ENCODE measurements at regions not wholly inside any gene's neighbourhood (a gene's known extent, or its start where the extent isn't known, plus 50 kb on each side); places are given as distances from the start of the nearest gene placed in this dataset.

DNA sequence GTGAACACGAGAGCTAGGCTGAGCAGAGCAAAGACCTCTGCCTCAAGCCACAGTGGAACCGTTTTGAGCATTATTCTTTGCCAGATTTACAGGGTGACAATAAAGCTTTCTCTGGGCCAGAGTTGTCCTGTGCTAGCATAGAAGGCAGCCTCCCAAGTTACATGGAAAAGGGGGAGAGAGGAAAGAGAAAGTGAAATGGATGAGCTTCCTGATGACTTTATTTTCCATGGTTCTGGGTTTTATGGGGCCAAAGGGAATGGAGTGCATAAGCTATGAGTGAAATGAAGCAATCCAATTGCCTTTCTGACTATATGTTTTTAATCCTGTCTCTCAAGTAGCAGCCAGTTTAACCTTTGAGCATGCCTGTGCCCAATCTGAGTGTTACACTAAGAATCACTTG is 428.4 kb downstream of the COG6 start:
- DNase-seq, result no peak

DNA sequence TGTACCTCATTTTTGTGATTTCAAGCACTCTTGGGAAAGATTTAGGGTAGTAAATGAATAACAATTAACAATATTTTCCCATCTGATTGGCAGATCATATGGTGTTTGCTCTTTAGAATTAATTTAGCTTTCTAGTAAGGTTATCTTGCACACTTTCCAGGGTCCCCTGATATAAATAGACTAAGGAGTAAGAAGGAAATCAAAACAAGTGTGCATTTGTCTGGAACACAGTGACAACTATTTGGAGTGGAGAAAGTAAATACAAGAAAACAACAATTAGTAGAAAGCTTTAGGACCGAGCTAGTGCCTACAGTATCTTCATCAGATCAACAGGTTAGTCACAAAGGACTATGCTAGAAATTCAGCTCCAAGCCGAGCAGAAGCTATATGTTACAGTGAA is 429.5 kb downstream of the COG6 start:
- no peak for DNase-seq

- no peak for DNase-seq
These were observed 431.9 kb downstream of the COG6 start for GRCh38 chr13:40087091-40088002.

DNA sequence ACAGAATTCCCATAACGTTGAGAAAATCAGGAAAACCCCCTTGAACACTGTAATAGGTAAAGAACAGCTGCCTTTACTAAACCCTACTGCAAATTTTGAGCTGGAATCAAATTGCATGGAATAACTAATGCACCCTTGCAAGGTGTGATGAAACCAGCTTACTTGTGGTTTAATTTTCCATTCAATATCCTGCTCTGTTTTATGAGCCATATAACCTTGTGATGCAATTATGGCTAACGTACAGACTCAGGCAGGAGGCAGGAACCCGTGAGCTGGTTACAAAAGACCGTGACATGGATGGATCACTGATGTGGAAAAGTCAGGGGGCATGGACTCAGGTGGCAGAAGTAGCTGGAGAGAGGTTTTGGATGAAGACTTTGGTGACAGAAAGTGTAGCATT is 438.6 kb downstream of the COG6 start:
- DNase-seq, result no peak

- DNase-seq, result no peak
These were observed 440.4 kb downstream of the COG6 start for GRCh38 chr13:40095695-40096356.

DNA sequence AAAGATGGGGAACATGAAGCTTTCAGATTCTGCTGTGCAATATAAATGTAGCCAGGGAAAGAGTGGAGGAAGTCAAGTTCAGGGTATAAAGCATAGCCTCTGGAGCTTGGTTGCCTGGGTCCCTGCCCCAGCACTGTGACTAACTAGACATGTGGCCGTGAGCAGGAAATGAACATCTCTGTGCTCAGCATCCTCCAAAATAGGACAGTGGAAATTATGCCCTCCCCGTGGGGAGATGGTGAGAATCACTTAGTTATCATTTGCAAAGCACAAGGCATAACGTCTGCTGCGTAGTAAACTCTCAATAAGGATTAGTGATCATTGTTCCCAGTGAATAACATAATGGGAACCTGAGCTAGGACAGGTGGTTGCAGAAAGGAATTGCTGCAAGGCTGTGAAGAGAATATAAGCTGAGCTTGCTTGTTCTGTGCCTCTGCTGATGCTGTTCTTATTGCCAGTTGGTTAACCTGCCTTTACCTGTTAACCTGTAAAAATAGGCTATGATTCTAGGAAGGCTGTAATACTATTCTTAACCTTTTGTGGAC is 441.0 kb downstream of the COG6 start:
- no peak for DNase-seq

- no peak for DNase-seq
These were observed 442.8 kb downstream of the COG6 start for GRCh38 chr13:40098246-40098645.

- DNase-seq, result no peak
These were observed 446.4 kb downstream of the COG6 start for GRCh38 chr13:40101708-40102359.

- no peak for DNase-seq
These were observed 446.9 kb downstream of the COG6 start for GRCh38 chr13:40102360-40102727.

DNA sequence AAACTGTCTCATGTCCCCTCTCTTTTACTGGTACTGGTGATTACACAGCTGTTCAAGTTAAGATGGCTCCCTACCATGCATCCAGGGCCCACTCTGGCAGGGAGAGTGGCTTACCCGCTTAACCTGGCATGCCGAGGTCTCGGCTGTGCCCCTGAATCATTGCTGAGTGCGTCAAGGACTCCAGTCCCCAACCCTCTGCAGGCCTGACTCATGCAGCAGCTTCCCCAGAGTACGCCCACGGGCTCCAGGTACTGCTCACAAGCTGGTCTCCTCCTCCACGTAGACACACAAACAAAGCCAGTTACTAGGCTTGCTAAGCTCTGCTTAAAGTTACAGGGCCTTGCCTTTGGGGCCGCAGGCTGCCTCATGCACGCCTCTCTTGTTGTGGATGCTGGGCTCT is 447.4 kb downstream of the COG6 start:
- DNase-seq, result no peak

DNA sequence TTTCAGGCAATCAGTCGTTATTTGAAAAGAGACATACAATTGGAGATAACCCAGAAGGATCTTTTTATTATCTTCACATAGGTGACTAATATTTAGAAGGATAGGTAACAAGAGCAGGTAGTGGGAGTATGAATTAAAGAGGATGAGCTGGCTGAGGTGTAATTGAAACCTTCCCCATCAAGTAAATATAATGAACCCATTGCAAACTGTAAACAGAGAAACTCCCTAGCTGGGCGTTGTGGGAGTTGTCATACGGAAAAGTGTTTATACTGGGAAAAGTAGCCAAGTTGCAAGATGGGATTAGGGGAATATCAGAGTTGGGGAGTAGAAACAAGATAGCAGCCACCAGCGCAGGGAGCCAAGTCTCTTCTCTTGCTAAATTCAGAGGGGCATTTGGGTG is 448.4 kb downstream of the COG6 start:
- no peak for DNase-seq

DNA sequence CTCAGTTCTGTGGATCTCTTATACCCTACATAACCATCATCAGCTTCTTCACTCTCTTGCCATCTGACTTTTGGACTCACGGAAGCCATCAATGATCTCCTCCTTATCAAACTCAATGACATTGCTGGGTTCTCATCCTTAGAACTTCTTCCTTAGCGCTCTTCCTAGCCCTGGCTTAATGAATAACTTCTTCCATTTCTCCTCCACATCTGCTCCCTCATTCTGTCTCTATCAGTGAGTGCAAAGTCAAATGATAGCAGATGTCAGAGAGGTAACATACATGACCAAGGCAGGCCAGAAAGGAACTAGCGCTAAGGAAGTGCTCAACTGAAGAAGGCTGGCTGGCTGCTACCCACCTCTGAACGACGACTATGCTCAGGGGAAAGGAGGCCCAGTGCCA is 449.8 kb downstream of the COG6 start:
- DNase-seq, result no peak

- DNase-seq, result no peak
These were observed 453.9 kb downstream of the COG6 start for GRCh38 chr13:40109351-40109844.

DNA sequence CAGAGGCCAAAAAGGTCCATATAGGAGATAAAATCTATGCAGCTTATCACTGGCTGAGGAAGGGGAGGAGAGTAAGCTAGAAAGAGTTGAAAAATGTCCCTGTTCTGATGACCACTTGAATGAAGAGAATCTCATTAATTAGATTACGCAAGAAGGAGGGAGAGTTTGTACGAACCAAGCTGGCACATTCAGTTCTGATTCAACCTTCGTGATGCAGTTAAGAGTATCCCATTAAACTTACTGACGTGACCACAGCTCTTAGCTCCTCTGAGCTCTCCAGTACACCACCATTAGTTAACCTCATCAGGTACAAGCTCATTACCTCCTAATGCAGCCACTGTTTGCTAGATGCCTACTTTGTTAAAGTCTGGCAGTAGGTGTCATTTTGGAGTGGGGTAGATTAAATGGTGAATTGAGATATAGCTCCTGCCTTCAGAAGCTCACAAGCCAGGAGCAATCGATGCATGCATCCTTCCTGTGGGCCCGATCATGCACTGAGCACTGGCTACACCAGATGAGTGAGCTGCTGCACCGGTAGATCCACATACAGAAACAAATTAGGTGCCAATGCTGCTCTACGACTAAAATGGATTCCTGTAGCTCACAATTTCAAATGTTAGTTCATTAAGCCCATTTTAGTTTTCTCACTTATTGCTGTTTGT is 458.3 kb downstream of the COG6 start:
- no peak for DNase-seq

- no peak for DNase-seq
These were observed 458.9 kb downstream of the COG6 start for GRCh38 chr13:40114305-40114896.

GRCh38 chr13:40115426-40115825 is 460.0 kb downstream of the COG6 start:
- no peak for DNase-seq

DNA sequence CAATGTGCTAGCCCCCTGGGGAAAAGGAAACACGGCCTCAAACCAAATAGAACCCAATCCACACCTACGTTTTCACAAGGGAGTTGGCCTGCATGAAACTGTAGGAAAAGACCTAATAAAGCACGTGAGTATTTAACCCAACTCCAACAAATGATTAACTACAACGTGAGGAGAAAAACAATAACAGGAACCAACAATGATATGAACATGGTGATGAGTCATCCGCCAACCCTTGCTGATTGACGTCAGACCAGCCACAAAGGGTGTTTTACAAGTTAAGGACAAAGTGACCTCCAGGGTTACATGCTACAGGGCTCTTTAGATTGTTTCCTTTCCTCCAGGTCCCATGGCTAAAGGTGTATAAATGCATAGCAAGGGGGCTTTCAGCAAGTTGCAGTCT is 460.5 kb downstream of the COG6 start:
- DNase-seq, result no peak

- no peak for DNase-seq
These were observed 462.9 kb downstream of the COG6 start for GRCh38 chr13:40118337-40118736.

GRCh38 chr13:40119852-40120251 is 464.4 kb downstream of the COG6 start:
- DNase-seq, result no peak

GRCh38 chr13:40120288-40120687 is 464.8 kb downstream of the COG6 start:
- no peak for DNase-seq

- DNase-seq, result no peak
These were observed 465.3 kb downstream of the COG6 start for GRCh38 chr13:40120781-40121180.

- no peak for DNase-seq
These were observed 466.3 kb downstream of the COG6 start for GRCh38 chr13:40121722-40122121.
